Right lobe of liver (tissue), 6 donors: ENCODE measurements at regions not wholly inside any gene's neighbourhood (a gene's known extent, or its start where the extent isn't known, plus 50 kb on each side); places are given as distances from the start of the nearest gene placed in this dataset.
A peak's percentile ranks its signal among the peaks of the same experiment; 100 is the strongest.

Source experiments
- ATAC-seq, 4 donors: fragments of 200-7000 bp; cut with Tn5 transposase; one replicate each; pipeline ENCODE4 v1.9.1; 2020; ENCODE audit warnings: mild to moderate bottlenecking in 4 of 4, moderate library complexity in 4 of 4
- DNase-seq, 3 donors: peaks; one replicate each; pipeline ENCODE4 v3.0.0-alpha.2; 2020
- H3K27ac ChIP-seq, 3 donors: fragments of 200-600 bp; one replicate each; pipeline ENCODE4 v1.8.0; 2022
- H3K27me3 ChIP-seq, 2 donors: fragments of 200-600 bp; one replicate each; pipeline ENCODE4 v1.8.0; 2022
- H3K36me3 ChIP-seq, 4 donors: fragments of 200-600 bp; sonication (generic) in 1 of 4; one replicate each; pipeline versions ENCODE4 v1.5.1 to v1.8.0; 2017 to 2022; ENCODE audit warnings: control low read depth in 1 of 4
- H3K4me1 ChIP-seq, 4 donors: fragments of 200-600 bp; sonication (generic) in 1 of 4; one replicate each; pipeline versions ENCODE4 v1.5.1 to v1.8.0; 2017 to 2022; ENCODE audit warnings: control low read depth in 1 of 4
- H3K4me3 ChIP-seq, 3 donors: fragments of 200-600 bp; one replicate each; pipeline ENCODE4 v1.8.0; 2022
- H3K9me3 ChIP-seq, 4 donors: fragments of 200-600 bp; sonication (generic) in 1 of 4; one replicate each; pipeline versions ENCODE4 v1.5.1 to v1.8.0; 2017 to 2022; ENCODE audit warnings: control low read depth in 1 of 4
- CTCF ChIP-seq, 4 donors: fragments of 200-600 bp in 3 of 4; fragments of 450-650 bp in 1 of 4; IDR thresholded peaks; one replicate each; pipeline versions ENCODE4 v1.5.1 to v1.8.0; 2016 to 2022; ENCODE audit warnings: antibody characterized with exemption in 4 of 4, mild to moderate bottlenecking in 2 of 4
- POLR2A ChIP-seq: fragments of 450-650 bp; IDR thresholded peaks from one replicate; pipeline ENCODE4 v1.6.1; 2017; ENCODE audit warnings: antibody characterized with exemption, mild to moderate bottlenecking
- WGBS: methylation state at CpG from one replicate; pipeline ENCODE4 v1.1.6; 2018; ENCODE audit warnings: low coverage, low lambda C conversion rate; ENCODE audit not compliant: insufficient coverage; ENCODE audit errors: missing lambda C conversion rate; 5-methylcytosine and 5-hydroxymethylcytosine counted together
- intact Hi-C, 2 donors: fragments of 100-400 bp; cut with DNase I; formaldehyde crosslinking; loops; one replicate each; pipeline versions ENCODE4 v1.11.2 to v1.14.1; 2022
- donor health status: DM: no; HTN: yes; CAD: no.
- donor health status: DM: no; HTN: no; CAD: no.
- donor health status: DM: no; HTN: no; CAD: no.
- donor health status: DM: no; HTN: yes; CAD: no.
- donor health status: DM: no; HTN: yes; CAD: no.

- H3K27me3 ChIP-seq = no peaks in the 10 kb centered on the region
- H3K36me3 ChIP-seq = no peaks in the 10 kb centered on the region
- no peak for ATAC-seq
- H3K27ac ChIP-seq = no peak overlapping the region
- 56% methylated on average over 8 of the region's 10 CpGs for WGBS
- TF ChIP-seq CTCF (IDR thresholded peaks at IDR 0.05) (no peak), POLR2A (no peak)
- H3K4me3 ChIP-seq = no peak overlapping the region
- intact Hi-C loops = no loop called here
- H3K4me1 ChIP-seq = no peaks in the 10 kb centered on the region
- DNase-seq = no peak
- no peaks in the 10 kb centered on the region for H3K9me3 ChIP-seq
Observed at GRCh38 chr18:69250305-69251151, 150.2 kb upstream of the DOK6 start.

- no peak overlapping the region for H3K4me3 ChIP-seq
- intact Hi-C loops = no loop called here
- H3K27ac ChIP-seq = no peak overlapping the region
- TF ChIP-seq CTCF (IDR thresholded peaks at IDR 0.05) = no peak
- TF ChIP-seq POLR2A = no peak
- no peaks in the 10 kb centered on the region for H3K36me3 ChIP-seq
- no peaks in the 10 kb centered on the region for H3K27me3 ChIP-seq
- DNase-seq (no peak), ATAC-seq (peak; percentile 47 to 92 (median 72))
- 81% methylated on average over 7 of the region's 7 CpGs for WGBS
- H3K9me3 ChIP-seq = no peaks in the 10 kb centered on the region
- H3K4me1 ChIP-seq = no peaks in the 10 kb centered on the region
Observed at GRCh38 chr18:69257861-69258458, 142.7 kb upstream of the DOK6 start.

- no peak for ATAC-seq
- no peak for TF ChIP-seq POLR2A
- TF ChIP-seq CTCF (IDR thresholded peaks at IDR 0.05) = no peak
- no peak for DNase-seq
- intact Hi-C loops = no loop called here
- H3K27me3 ChIP-seq = no peaks in the 10 kb centered on the region
- no peak overlapping the region for H3K27ac ChIP-seq
- WGBS = 61% methylated on average over 3 of the region's 3 CpGs
- no peak overlapping the region for H3K4me3 ChIP-seq
- no peaks in the 10 kb centered on the region for H3K4me1 ChIP-seq
- H3K36me3 ChIP-seq = no peaks in the 10 kb centered on the region
- no peaks in the 10 kb centered on the region for H3K9me3 ChIP-seq
Observed at GRCh38 chr18:69259282-69259681, 141.4 kb upstream of the DOK6 start.

GRCh38 chr18:69261406-69261805, 139.3 kb upstream of the DOK6 start:
- no peaks in the 10 kb centered on the region for H3K9me3 ChIP-seq
- no peaks in the 10 kb centered on the region for H3K27me3 ChIP-seq
- no peaks in the 10 kb centered on the region for H3K36me3 ChIP-seq
- H3K27ac ChIP-seq = no peak overlapping the region
- intact Hi-C loops = no loop called here
- DNase-seq (no peak), ATAC-seq (no peak)
- H3K4me1 ChIP-seq = no peaks in the 10 kb centered on the region
- H3K4me3 ChIP-seq = no peak overlapping the region
- TF ChIP-seq CTCF (IDR thresholded peaks at IDR 0.05) (no peak), POLR2A (no peak)
